Medulla oblongata (tissue), 1 donor: ENCODE measurements at regions not wholly inside any gene's neighbourhood (a gene's known extent, or its start where the extent isn't known, plus 50 kb on each side); places are given as distances from the start of the nearest gene placed in this dataset.

Experiments
- DNase-seq: peaks from one replicate; pipeline ENCODE4 v3.0.0-alpha.2; 2015; ENCODE audit errors: extremely low spot score

DNA sequence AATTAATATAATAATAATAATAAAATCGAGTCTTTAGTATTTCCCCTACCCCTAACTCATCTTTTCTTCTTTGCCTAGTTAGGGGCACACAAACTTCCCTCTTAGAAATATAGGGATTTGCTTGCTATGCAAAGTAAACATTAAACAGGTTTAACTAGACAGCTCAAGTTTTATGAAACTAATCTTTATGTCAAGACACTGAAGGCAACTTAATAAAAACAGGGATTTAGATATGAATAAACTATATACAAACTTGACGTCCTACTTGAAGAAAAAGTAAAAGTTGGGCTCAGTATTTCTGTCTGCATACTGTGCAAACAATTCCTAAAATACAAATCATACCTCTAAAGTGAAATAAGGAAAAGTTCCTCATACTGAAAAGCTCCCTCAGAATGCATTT lies 52.1 kb upstream of the CAV2 start:
- DNase-seq = no peak

DNA sequence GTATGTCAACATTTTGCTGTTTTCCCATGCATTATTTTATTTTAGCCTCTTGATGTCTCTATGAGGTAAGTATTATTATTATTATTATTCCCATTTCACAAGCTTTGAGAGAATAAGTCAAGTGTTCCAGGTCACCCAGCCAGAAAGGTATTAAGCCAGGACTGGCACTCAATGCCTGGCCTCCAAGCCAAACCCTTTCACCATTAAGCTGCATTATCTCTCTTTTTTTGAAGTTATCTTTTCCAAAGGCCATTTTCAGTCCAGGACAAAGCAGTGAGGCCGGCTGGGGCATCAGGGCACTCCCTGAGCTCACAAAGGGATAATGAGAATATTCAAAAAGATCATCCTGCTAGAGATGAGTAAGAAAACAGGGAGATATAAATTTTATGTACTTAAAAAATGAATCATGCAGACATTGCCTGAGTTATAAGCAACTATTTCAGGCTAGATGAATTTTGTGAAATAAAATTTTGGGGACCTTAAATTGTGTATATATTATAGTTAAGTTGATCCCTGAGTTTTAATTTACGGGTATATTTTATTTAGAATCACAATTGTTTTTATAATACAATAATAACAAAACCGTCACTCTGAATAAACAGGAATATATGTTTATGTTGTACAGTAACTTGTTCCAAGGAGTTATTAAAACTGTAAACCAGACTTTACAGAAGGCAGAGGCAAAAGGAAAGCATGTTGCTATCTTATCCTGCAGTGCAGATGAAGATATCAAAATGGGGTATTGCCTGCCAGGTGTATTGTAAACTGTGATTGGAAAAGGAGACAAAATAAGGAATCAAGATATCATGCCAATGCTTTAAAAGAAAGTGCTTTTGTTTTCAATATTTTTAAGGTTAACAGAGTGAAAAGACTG lies 51.3 kb upstream of the CAV2 start:
- no peak for DNase-seq

DNA sequence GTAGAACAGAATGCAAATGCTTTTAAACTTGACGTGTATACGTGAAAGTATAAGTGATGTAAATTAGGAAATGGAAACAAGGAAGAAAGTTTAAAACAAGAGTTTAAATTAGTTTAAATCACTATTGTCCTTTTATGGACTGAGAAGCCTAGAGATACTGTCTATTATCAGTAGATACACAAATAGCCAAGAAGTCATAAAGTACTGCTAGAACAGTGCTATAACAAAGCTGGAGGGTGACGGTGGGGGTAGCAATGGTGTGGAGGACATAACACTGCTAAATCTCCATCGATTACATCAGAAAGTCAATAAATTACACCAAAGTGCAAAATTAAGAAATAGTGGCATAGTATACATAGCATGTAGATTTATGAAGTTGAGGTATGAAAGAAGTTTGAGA lies 50.1 kb upstream of the CAV2 start:
- DNase-seq = no peak
